Karpas-422 (cell line): ENCODE measurements at regions not wholly inside any gene's neighbourhood (a gene's known extent, or its start where the extent isn't known, plus 50 kb on each side); places are given as distances from the start of the nearest gene placed in this dataset.

Experiments used
- DNase-seq: peaks from one replicate; pipeline ENCODE4 v3.0.0-alpha.2; 2015
- H2AFZ ChIP-seq: fragments of 200-600 bp; sonication (generic); 2 replicates; pipeline ENCODE4 v1.6.1; 2014; ENCODE audit warnings: antibody characterized with exemption, low read length, mixed read lengths
- H3K27ac ChIP-seq: fragments of 200-600 bp; sonication (generic); 2 replicates; pipeline ENCODE4 v1.5.1; 2014; ENCODE audit warnings: mild to moderate bottlenecking, low read length, moderate library complexity
- H3K27me3 ChIP-seq: fragments of 200-600 bp; sonication (generic); 2 replicates; pipeline ENCODE4 v1.6.1; 2014; ENCODE audit warnings: low read length, mixed read lengths
- H3K36me3 ChIP-seq: fragments of 200-600 bp; sonication (generic); 2 replicates; pipeline ENCODE4 v1.6.1; 2014; ENCODE audit warnings: low read length, mixed read lengths; ENCODE audit not compliant: insufficient read depth
- H3K4me1 ChIP-seq: fragments of 200-600 bp; sonication (generic); 2 replicates; pipeline ENCODE4 v1.6.1; 2014; ENCODE audit warnings: mild to moderate bottlenecking, low read length, mixed read lengths
- H3K4me2 ChIP-seq: fragments of 200-600 bp; sonication (generic); 2 replicates; pipeline ENCODE4 v1.6.1; 2014; ENCODE audit warnings: low read length, low read depth, mild to moderate bottlenecking; ENCODE audit not compliant: poor library complexity, severe bottlenecking
- H3K4me3 ChIP-seq: fragments of 200-600 bp; sonication (generic); 2 replicates; pipeline ENCODE4 v1.5.1; 2014; ENCODE audit warnings: mild to moderate bottlenecking, antibody characterized with exemption, low read length, mixed read lengths
- H3K79me2 ChIP-seq: fragments of 200-600 bp; sonication (generic); 2 replicates; pipeline ENCODE4 v1.6.1; 2014; ENCODE audit warnings: mild to moderate bottlenecking, low read length, mixed read lengths
- H3K9ac ChIP-seq: fragments of 200-600 bp; sonication (generic); 2 replicates; pipeline ENCODE4 v1.6.0; 2014; ENCODE audit warnings: low read length
- H3K9me2 ChIP-seq: fragments of 200-600 bp; sonication (generic), shearing (Covaris generic); replicated peaks from 2 replicates; pipeline ENCODE4 v1.6.0; 2014; ENCODE audit warnings: mild to moderate bottlenecking, low read length, moderate library complexity; ENCODE audit not compliant: insufficient read depth
- H3K9me3 ChIP-seq: fragments of 300-700, 200-600 bp; sonication (generic); 2 replicates; pipeline ENCODE4 v1.6.1; 2014; ENCODE audit warnings: low read length, mixed read lengths
- H4K20me1 ChIP-seq: fragments of 200-600 bp; sonication (generic); 2 replicates; pipeline ENCODE4 v1.6.1; 2014; ENCODE audit warnings: mild to moderate bottlenecking, antibody characterized with exemption, low read length, low read depth; ENCODE audit not compliant: insufficient read depth

- no peaks in the 10 kb centered on the region for H3K79me2 ChIP-seq
- H2AFZ ChIP-seq: no peak overlapping the region
- H3K9me3 ChIP-seq: no peaks in the 10 kb centered on the region
- no peaks in the 10 kb centered on the region for H3K9me2 ChIP-seq
- no peak overlapping the region for H3K9ac ChIP-seq
- no peak overlapping the region for H3K27ac ChIP-seq
- no peak for DNase-seq
- no peak overlapping the region for H3K4me2 ChIP-seq
- no peaks in the 10 kb centered on the region for H3K4me1 ChIP-seq
- no peaks in the 10 kb centered on the region for H3K36me3 ChIP-seq
- no peaks in the 10 kb centered on the region for H4K20me1 ChIP-seq
- no peaks in the 10 kb centered on the region for H3K27me3 ChIP-seq
- H3K4me3 ChIP-seq: no peak overlapping the region
These were observed 241.2 kb upstream of the GSE1 start for GRCh38 chr16:85371948-85372347.

GRCh38 chr16:85372627-85373372 lies 240.3 kb upstream of the GSE1 start:
- Histone ChIP-seq H3K9ac (no peak overlapping the region), H3K9me3 (no peaks in the 10 kb centered on the region), H3K36me3 (no peaks in the 10 kb centered on the region), H3K9me2 (no peaks in the 10 kb centered on the region), H2AFZ (no peak overlapping the region), H3K4me2 (no peak overlapping the region), H3K79me2 (no peaks in the 10 kb centered on the region), H3K27me3 (no peaks in the 10 kb centered on the region), H3K4me3 (no peak overlapping the region), H3K27ac (no peak overlapping the region), H4K20me1 (no peaks in the 10 kb centered on the region), H3K4me1 (no peaks in the 10 kb centered on the region)
- no peak for DNase-seq

GRCh38 chr16:85373741-85374570 lies 239.2 kb upstream of the GSE1 start:
- no peak for DNase-seq
- Histone ChIP-seq H3K36me3 (no peaks in the 10 kb centered on the region), H4K20me1 (no peaks in the 10 kb centered on the region), H3K9ac (no peak overlapping the region), H2AFZ (no peak overlapping the region), H3K9me3 (no peaks in the 10 kb centered on the region), H3K9me2 (no peaks in the 10 kb centered on the region), H3K4me3 (no peak overlapping the region), H3K4me2 (no peak overlapping the region), H3K27ac (no peak overlapping the region), H3K27me3 (no peaks in the 10 kb centered on the region), H3K4me1 (0 out of 2 replicates have a peak, but pooled peaks cover 3% of the 10 kb centered on the region), H3K79me2 (no peaks in the 10 kb centered on the region)

GRCh38 chr16:85374571-85374872 lies 238.6 kb upstream of the GSE1 start:
- Histone ChIP-seq H3K4me2 (no peak overlapping the region), H3K9ac (no peak overlapping the region), H3K79me2 (no peaks in the 10 kb centered on the region), H3K36me3 (no peaks in the 10 kb centered on the region), H4K20me1 (no peaks in the 10 kb centered on the region), H3K9me3 (no peaks in the 10 kb centered on the region), H3K27ac (no peak overlapping the region), H3K4me3 (no peak overlapping the region), H3K4me1 (0 out of 2 replicates have a peak, but pooled peaks cover 4% of the 10 kb centered on the region), H2AFZ (no peak overlapping the region), H3K9me2 (no peaks in the 10 kb centered on the region), H3K27me3 (no peaks in the 10 kb centered on the region)
- no peak for DNase-seq

- H3K79me2 ChIP-seq: no peaks in the 10 kb centered on the region
- no peaks in the 10 kb centered on the region for H3K36me3 ChIP-seq
- no peaks in the 10 kb centered on the region for H3K27me3 ChIP-seq
- H3K4me2 ChIP-seq: no peak overlapping the region
- H4K20me1 ChIP-seq: no peaks in the 10 kb centered on the region
- H3K9ac ChIP-seq: no peak overlapping the region
- H3K9me3 ChIP-seq: no peaks in the 10 kb centered on the region
- H3K27ac ChIP-seq: no peak overlapping the region
- no peak overlapping the region for H2AFZ ChIP-seq
- no peak for DNase-seq
- no peaks in the 10 kb centered on the region for H3K9me2 ChIP-seq
- H3K4me1 ChIP-seq: 0 out of 2 replicates have a peak, but pooled peaks cover 4% of the 10 kb centered on the region
- H3K4me3 ChIP-seq: no peak overlapping the region
These were observed 237.8 kb upstream of the GSE1 start for GRCh38 chr16:85375282-85375681.

GRCh38 chr16:85376292-85377095 lies 236.6 kb upstream of the GSE1 start:
- no peak overlapping the region for H3K4me3 ChIP-seq
- H4K20me1 ChIP-seq: no peaks in the 10 kb centered on the region
- H3K27ac ChIP-seq: no peak overlapping the region
- no peak overlapping the region for H3K4me2 ChIP-seq
- H3K9me3 ChIP-seq: no peaks in the 10 kb centered on the region
- 0 out of 2 replicates have a peak, but pooled peaks cover 4% of the 10 kb centered on the region for H3K4me1 ChIP-seq
- H3K9ac ChIP-seq: no peak overlapping the region
- H3K27me3 ChIP-seq: no peaks in the 10 kb centered on the region
- H3K36me3 ChIP-seq: no peaks in the 10 kb centered on the region
- no peak overlapping the region for H2AFZ ChIP-seq
- DNase-seq: no peak
- H3K79me2 ChIP-seq: no peaks in the 10 kb centered on the region
- no peaks in the 10 kb centered on the region for H3K9me2 ChIP-seq

GRCh38 chr16:85377388-85378144 lies 235.6 kb upstream of the GSE1 start:
- Histone ChIP-seq H3K4me3 (no peak overlapping the region), H3K36me3 (no peaks in the 10 kb centered on the region), H3K4me2 (no peak overlapping the region), H3K9me3 (no peaks in the 10 kb centered on the region), H3K4me1 (0 out of 2 replicates have a peak, but pooled peaks cover 4% of the 10 kb centered on the region), H3K27me3 (no peaks in the 10 kb centered on the region), H2AFZ (no peak overlapping the region), H3K79me2 (no peaks in the 10 kb centered on the region), H3K9ac (no peak overlapping the region), H4K20me1 (no peaks in the 10 kb centered on the region), H3K27ac (no peak overlapping the region), H3K9me2 (no peaks in the 10 kb centered on the region)
- no peak for DNase-seq
